HCT116 (cell line): ENCODE measurements at regions not wholly inside any gene's neighbourhood (a gene's known extent, or its start where the extent isn't known, plus 50 kb on each side); places are given as distances from the start of the nearest gene placed in this dataset.

Source experiments
- ATAC-seq: fragments of 200-7000 bp; cut with Tn5 transposase; 2 replicates; pipeline ENCODE4 v1.9.1; 2020; ENCODE audit warnings: mild to moderate bottlenecking, moderate library complexity
- BruUV-seq: library from RNA; stranded (reverse); fragments of 400-500 nt; replicated peaks from 2 replicates; lab custom pipeline; 2021; lab: Mats Ljungman, UMichigan
- CTCF ChIA-PET: fragments of 300-600 bp; sonication (Branson Sonifier 250); formaldehyde crosslinking; loops from one replicate; lab custom pipeline; 2021; ENCODE audit warnings: antibody characterized with exemption; lab: Charles Lee
- POLR2A ChIA-PET: fragments of 300-600, 350-600 bp; sonication (Branson Sonifier 250); formaldehyde crosslinking; loops from one replicate; lab custom pipeline; 2021; ENCODE audit warnings: antibody characterized with exemption; lab: Charles Lee
- RAD21 ChIA-PET, 2 experiments: fragments of 300-600 bp; sonication (Branson Sonifier 250); formaldehyde crosslinking; loops; one replicate each; lab custom pipeline; 2023; ENCODE audit warnings: low total read pairs in 2 of 2; ENCODE audit not compliant: uncharacterized antibody in 2 of 2, unreplicated experiment in 2 of 2, low non-redundant PET in 1 of 2; lab: Charles Lee
- DNase-seq: peaks from one replicate; pipeline ENCODE4 v3.0.0-alpha.2; 2010; ENCODE audit warnings: low read depth, low spot score
- H2AFZ ChIP-seq: fragments of 200-600 bp; shearing (Covaris generic), sonication (generic); 2 replicates; pipeline ENCODE4 v1.6.1; 2017; ENCODE audit warnings: low read depth, mixed run types, mixed read lengths, antibody characterized with exemption, low read length; ENCODE audit not compliant: poor library complexity, severe bottlenecking
- H3K27ac ChIP-seq: 2 replicates; pipeline ENCODE4 v1.5.1; 2012; ENCODE audit warnings: low read depth, low read length
- H3K27me3 ChIP-seq: fragments of 200-600 bp; sonication (generic); 2 replicates; pipeline ENCODE4 v1.6.1; 2016; ENCODE audit warnings: mixed run types, low read length, mixed read lengths; ENCODE audit not compliant: insufficient read depth
- H3K36me3 ChIP-seq, 2 experiments: fragments of 200-500 bp in 1 of 2; fragments of 200-600 bp in 1 of 2; sonication (Bioruptor generic) in 1 of 2; sonication (generic) in 1 of 2; 2 replicates each; pipeline versions ENCODE4 v1.5.1 to v1.6.1; 2014 to 2016; ENCODE audit warnings: low read length in 2 of 2, inconsistent platforms in 1 of 2, mixed read lengths in 1 of 2, mixed run types in 1 of 2; ENCODE audit not compliant: insufficient read depth in 2 of 2, control insufficient read depth in 1 of 2
- H3K4me1 ChIP-seq, 2 experiments: fragments of 200-600 bp in 1 of 2; sonication (generic) in 1 of 2; 2 replicates each; pipeline versions ENCODE4 v1.5.1 to v1.6.1; 2012 to 2017; ENCODE audit warnings: low read length in 2 of 2, inconsistent platforms in 1 of 2, mild to moderate bottlenecking in 1 of 2, mixed read lengths in 1 of 2, mixed run types in 1 of 2, moderate library complexity in 1 of 2; ENCODE audit not compliant: insufficient read depth in 2 of 2, control insufficient read depth in 1 of 2
- H3K4me2 ChIP-seq: fragments of 200-600 bp; sonication (generic); 2 replicates; pipeline ENCODE4 v1.6.1; 2017; ENCODE audit warnings: mixed run types, low read length, mixed read lengths
- H3K4me3 ChIP-seq, 2 experiments: fragments of 200-600 bp in 1 of 2; sonication (generic) in 1 of 2; replicated peaks in 1 of 2; 2 replicates each; pipeline ENCODE4 v1.5.1; 2011 to 2016; ENCODE audit warnings: low read length in 2 of 2, control low read depth in 1 of 2, low read depth in 1 of 2, mild to moderate bottlenecking in 1 of 2, mixed read lengths in 1 of 2, mixed run types in 1 of 2
- H3K79me2 ChIP-seq: fragments of 200-600 bp; sonication (generic); 2 replicates; pipeline ENCODE4 v1.6.1; 2017; ENCODE audit warnings: mild to moderate bottlenecking, mixed run types, low read length, moderate library complexity, mixed read lengths; ENCODE audit not compliant: insufficient read depth
- H3K9ac ChIP-seq: fragments of 200-600 bp; sonication (generic); 2 replicates; pipeline ENCODE4 v1.6.1; 2016; ENCODE audit warnings: low read length, mixed read lengths
- H3K9me2 ChIP-seq: fragments of 200-600 bp; sonication (generic), shearing (Covaris generic); 2 replicates; pipeline ENCODE4 v1.6.1; 2017; ENCODE audit warnings: mixed run types, mild to moderate bottlenecking, moderate library complexity; ENCODE audit not compliant: insufficient read depth
- H3K9me3 ChIP-seq, 2 experiments: fragments of 200-500 bp in 1 of 2; fragments of 200-600 bp in 1 of 2; sonication (Bioruptor generic) in 1 of 2; sonication (generic) in 1 of 2; 2 replicates each; pipeline ENCODE4 v1.6.1; 2014 to 2017; ENCODE audit warnings: low read length in 2 of 2, mixed read lengths in 2 of 2, inconsistent platforms in 1 of 2, low read depth in 1 of 2, mild to moderate bottlenecking in 1 of 2, mixed run types in 1 of 2, moderate library complexity in 1 of 2; ENCODE audit not compliant: control insufficient read depth in 1 of 2, insufficient read depth in 1 of 2
- H4K20me1 ChIP-seq: fragments of 200-600 bp; sonication (generic), shearing (Covaris generic); 2 replicates; pipeline ENCODE4 v1.6.1; 2017; ENCODE audit warnings: mixed run types, mild to moderate bottlenecking, moderate library complexity; ENCODE audit not compliant: insufficient read depth
- CBX3 ChIP-seq: IDR thresholded peaks from 2 replicates; pipeline ENCODE4 v1.6.1; 2012; ENCODE audit warnings: low read depth
- EGR1 ChIP-seq: IDR thresholded peaks from 2 replicates; pipeline ENCODE4 v1.6.1; 2012; ENCODE audit warnings: low read depth
- POLR2AphosphoS5 ChIP-seq: IDR thresholded peaks from 2 replicates; pipeline ENCODE4 v1.6.1; 2011; ENCODE audit warnings: mild to moderate bottlenecking, low read depth, low read length, moderate library complexity
- RAD21 ChIP-seq: IDR thresholded peaks from 2 replicates; pipeline ENCODE4 v1.6.1; 2012; ENCODE audit warnings: low read depth, mild to moderate bottlenecking
- SIN3A ChIP-seq: IDR thresholded peaks from 2 replicates; pipeline ENCODE4 v1.6.1; 2012; ENCODE audit warnings: low read depth
- SP1 ChIP-seq: IDR thresholded peaks from 2 replicates; pipeline ENCODE4 v1.6.1; 2012; ENCODE audit warnings: low read depth
- TCF7L2 ChIP-seq: IDR thresholded peaks from 2 replicates; pipeline ENCODE4 v1.7.0; 2011; ENCODE audit warnings: borderline replicate concordance, inconsistent platforms; ENCODE audit not compliant: insufficient read depth, insufficient read length; ENCODE audit errors: extremely low read depth
- ZNF274 ChIP-seq: fragments of 200-500 bp; sonication (Bioruptor generic); IDR thresholded peaks from 2 replicates; pipeline ENCODE4 v1.6.1; 2014; ENCODE audit warnings: mild to moderate bottlenecking, low read depth, low read length, inconsistent platforms
- intact Hi-C: fragments of 100-400 bp; cut with micrococcal nuclease; formaldehyde crosslinking; loops from 2 replicates; pipeline ENCODE4 v1.10.0; 2022
- TF ChIP-seq, protein P1 (sequence below): IDR thresholded peaks from 2 replicates; pipeline ENCODE4 v1.6.1; 2011; ENCODE audit warnings: mild to moderate bottlenecking, low read length, moderate library complexity; ENCODE audit not compliant: insufficient replicate concordance; ENCODE audit errors: extremely low read depth
- TF ChIP-seq, protein P2 (sequence below), 3 experiments: fragments of 200-600 bp in 1 of 3; sonication (generic) in 1 of 3; IDR thresholded peaks in 2 of 3; conservative IDR thresholded peaks in 1 of 3; 2 replicates each; pipeline ENCODE4 v1.5.1; 2012 to 2017; ENCODE audit warnings: low read depth in 2 of 3, low read length in 2 of 3, antibody characterized with exemption in 1 of 3, borderline replicate concordance in 1 of 3, control low read depth in 1 of 3, mild to moderate bottlenecking in 1 of 3, mixed read lengths in 1 of 3, mixed run types in 1 of 3, moderate library complexity in 1 of 3; ENCODE audit not compliant: insufficient read depth in 1 of 3

DNA sequence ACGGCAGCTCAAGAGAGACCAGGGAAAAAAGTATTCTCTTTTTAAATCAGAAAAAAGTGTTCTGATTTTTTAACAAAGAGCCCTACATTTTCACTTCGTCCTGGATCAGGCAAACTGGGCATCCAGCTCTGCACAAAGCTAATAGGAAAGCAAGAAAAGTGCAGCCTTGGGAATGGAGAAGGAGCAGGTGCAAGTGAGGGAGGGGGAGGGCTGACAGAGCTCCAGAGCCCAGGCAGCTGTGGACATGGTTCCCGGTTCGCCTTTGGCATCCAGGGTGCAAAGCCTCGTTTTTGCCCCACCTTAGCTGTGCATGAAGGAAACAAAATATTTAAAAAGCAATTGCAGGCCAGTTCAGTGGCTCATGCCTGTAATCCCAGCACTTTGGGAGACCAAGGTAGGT lies 82.2 kb downstream of the FAM124B start:
- no peak overlapping the region for H3K9ac ChIP-seq
- TF ChIP-seq POLR2AphosphoS5 (no peak), RAD21 (no peak), EGR1 (no peak), TCF7L2 (no peak), SIN3A (no peak), ZNF274 (no peak), CBX3 (no peak), SP1 (no peak)
- TF ChIP-seq, protein P1, sequence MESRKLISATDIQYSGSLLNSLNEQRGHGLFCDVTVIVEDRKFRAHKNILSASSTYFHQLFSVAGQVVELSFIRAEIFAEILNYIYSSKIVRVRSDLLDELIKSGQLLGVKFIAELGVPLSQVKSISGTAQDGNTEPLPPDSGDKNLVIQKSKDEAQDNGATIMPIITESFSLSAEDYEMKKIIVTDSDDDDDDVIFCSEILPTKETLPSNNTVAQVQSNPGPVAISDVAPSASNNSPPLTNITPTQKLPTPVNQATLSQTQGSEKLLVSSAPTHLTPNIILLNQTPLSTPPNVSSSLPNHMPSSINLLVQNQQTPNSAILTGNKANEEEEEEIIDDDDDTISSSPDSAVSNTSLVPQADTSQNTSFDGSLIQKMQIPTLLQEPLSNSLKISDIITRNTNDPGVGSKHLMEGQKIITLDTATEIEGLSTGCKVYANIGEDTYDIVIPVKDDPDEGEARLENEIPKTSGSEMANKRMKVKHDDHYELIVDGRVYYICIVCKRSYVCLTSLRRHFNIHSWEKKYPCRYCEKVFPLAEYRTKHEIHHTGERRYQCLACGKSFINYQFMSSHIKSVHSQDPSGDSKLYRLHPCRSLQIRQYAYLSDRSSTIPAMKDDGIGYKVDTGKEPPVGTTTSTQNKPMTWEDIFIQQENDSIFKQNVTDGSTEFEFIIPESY: no peak
- TF ChIP-seq, protein P2, sequence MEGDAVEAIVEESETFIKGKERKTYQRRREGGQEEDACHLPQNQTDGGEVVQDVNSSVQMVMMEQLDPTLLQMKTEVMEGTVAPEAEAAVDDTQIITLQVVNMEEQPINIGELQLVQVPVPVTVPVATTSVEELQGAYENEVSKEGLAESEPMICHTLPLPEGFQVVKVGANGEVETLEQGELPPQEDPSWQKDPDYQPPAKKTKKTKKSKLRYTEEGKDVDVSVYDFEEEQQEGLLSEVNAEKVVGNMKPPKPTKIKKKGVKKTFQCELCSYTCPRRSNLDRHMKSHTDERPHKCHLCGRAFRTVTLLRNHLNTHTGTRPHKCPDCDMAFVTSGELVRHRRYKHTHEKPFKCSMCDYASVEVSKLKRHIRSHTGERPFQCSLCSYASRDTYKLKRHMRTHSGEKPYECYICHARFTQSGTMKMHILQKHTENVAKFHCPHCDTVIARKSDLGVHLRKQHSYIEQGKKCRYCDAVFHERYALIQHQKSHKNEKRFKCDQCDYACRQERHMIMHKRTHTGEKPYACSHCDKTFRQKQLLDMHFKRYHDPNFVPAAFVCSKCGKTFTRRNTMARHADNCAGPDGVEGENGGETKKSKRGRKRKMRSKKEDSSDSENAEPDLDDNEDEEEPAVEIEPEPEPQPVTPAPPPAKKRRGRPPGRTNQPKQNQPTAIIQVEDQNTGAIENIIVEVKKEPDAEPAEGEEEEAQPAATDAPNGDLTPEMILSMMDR (IDR thresholded peaks at IDR 0.05 in 2 of 3, conservative IDR thresholded peaks at IDR 0.05 in 1 of 3; ENCODE audit: borderline replicate concordance in 1 of 3, insufficient read depth in 1 of 3, low read depth in 2 of 3, low read length in 2 of 3): no peak
- TF ChIP-seq, all 23 proteins: peak for 0
- BruUV-seq: no TSS peak
- CTCF ChIA-PET: no interaction called here
- H3K79me2 ChIP-seq: no peaks in the 10 kb centered on the region
- RAD21 ChIA-PET: no interaction called here
- intact Hi-C loops: no loop called here
- no peaks in the 10 kb centered on the region for H3K36me3 ChIP-seq
- ATAC-seq (no peak), DNase-seq (no peak)
- no peaks in the 10 kb centered on the region for H3K9me2 ChIP-seq
- no peaks in the 10 kb centered on the region; the same call in 1 of the 2 replicates for H3K27me3 ChIP-seq
- no peaks in the 10 kb centered on the region for H3K9me3 ChIP-seq
- no peak overlapping the region for H3K27ac ChIP-seq
- no peak overlapping the region for H3K4me3 ChIP-seq
- H2AFZ ChIP-seq: no peak overlapping the region
- H3K4me2 ChIP-seq: no peak overlapping the region
- no peaks in the 10 kb centered on the region for H3K4me1 ChIP-seq
- no peaks in the 10 kb centered on the region for H4K20me1 ChIP-seq
- POLR2A ChIA-PET: no interaction called here
